ENCODE measurements at regions not wholly inside any gene's neighbourhood (a gene's known extent, or its start where the extent isn't known, plus 50 kb on each side); places are given as distances from the start of the nearest gene placed in this dataset.

GRCh38 chr20:6696001-6696400 lies 71.5 kb upstream of the BMP2 start:
- TF ChIP-seq EP300 (IDR thresholded peaks at IDR 0.05) (no peak), POLR2A (IDR thresholded peaks at IDR 0.05) (no peak), CTCF (IDR thresholded peaks at IDR 0.05) (no peak), POLR2AphosphoS5 (IDR thresholded peaks at IDR 0.05) (no peak)

Data from upper lobe of left lung (tissue), 4 donors.